Activated T-helper 2 cell treated with anti-CD3 and anti-CD28 coated beads, Interferon-gamma antibody, Interleukin-2, Interleukin-4, amounts not matched to agents 10 μg/mL and 5 μg/mL and 100 μg/mL, durations not matched to agents 14 hours and 24 hours and 36 hours (primary cell): ENCODE measurements at regions not wholly inside any gene's neighbourhood (a gene's known extent, or its start where the extent isn't known, plus 50 kb on each side); places are given as distances from the start of the nearest gene placed in this dataset.
"Not testable (repeated sequence)": the region's sequence is repeated elsewhere in the genome, so short reads cannot be mapped to it uniquely, and the experiment has no call there.

Source experiments
- DNase-seq: peaks from one replicate; pipeline ENCODE4 v3.0.0; 2021; ENCODE audit warnings: low spot score
- H3K27ac Mint-ChIP-seq: one replicate; pipeline ENCODE4 v1.8.0; 2021; ENCODE audit warnings: mixed read lengths
- H3K27me3 Mint-ChIP-seq: one replicate; pipeline ENCODE4 v1.8.0; 2021; ENCODE audit warnings: low read depth, mixed read lengths
- H3K36me3 Mint-ChIP-seq: one replicate; pipeline ENCODE4 v1.8.0; 2021; ENCODE audit warnings: low read depth, mixed read lengths
- H3K4me1 Mint-ChIP-seq: one replicate; pipeline ENCODE4 v1.8.0; 2021; ENCODE audit warnings: low read depth, mixed read lengths
- H3K4me3 Mint-ChIP-seq: one replicate; pipeline ENCODE4 v1.8.0; 2021; ENCODE audit warnings: low read depth, mild to moderate bottlenecking, moderate library complexity, mixed read lengths
- H3K9me3 Mint-ChIP-seq: one replicate; pipeline ENCODE4 v1.8.0; 2021; ENCODE audit warnings: mixed read lengths
- intact Hi-C: fragments of 100-400 bp; cut with micrococcal nuclease; formaldehyde crosslinking; loops from one replicate; pipeline ENCODE4 v1.15.1; 2023

DNA sequence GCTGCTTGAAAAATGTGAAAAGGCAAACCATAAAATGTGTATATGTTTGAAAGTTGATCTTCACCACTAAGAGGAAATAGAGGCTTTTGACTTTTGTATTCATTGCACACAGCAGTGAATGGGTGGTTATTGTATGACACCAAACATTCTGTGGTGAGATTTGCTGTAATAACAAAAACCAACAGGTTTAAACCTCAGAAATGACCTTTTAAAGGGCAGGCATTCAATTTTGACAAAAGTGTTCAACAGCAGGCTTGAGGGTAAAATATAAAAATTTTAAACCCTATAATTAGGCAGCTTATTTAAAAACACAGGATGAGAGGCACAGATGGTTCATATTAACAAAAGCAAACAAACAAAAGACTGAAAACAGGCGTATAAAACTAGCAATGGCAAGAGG lies 128.1 kb upstream of the NUDT12 start:
- Mint-ChIP-seq H3K27ac (no peak overlapping the region), H3K36me3 (no peaks in the 10 kb centered on the region), H3K9me3 (no peaks in the 10 kb centered on the region), H3K4me1 (no peaks in the 10 kb centered on the region), H3K4me3 (no peak overlapping the region), H3K27me3 (no peaks in the 10 kb centered on the region)
- intact Hi-C loops: no loop called here
- DNase-seq: no peak

- intact Hi-C loops: no loop called here
- no peaks in the 10 kb centered on the region for H3K9me3 Mint-ChIP-seq
- no peaks in the 10 kb centered on the region for H3K36me3 Mint-ChIP-seq
- H3K27me3 Mint-ChIP-seq: no peaks in the 10 kb centered on the region
- no peaks in the 10 kb centered on the region for H3K4me1 Mint-ChIP-seq
- no peak overlapping the region for H3K27ac Mint-ChIP-seq
- DNase-seq: no peak
- H3K4me3 Mint-ChIP-seq: no peak overlapping the region
Observed at GRCh38 chr5:103679873-103680272, 117.3 kb upstream of the NUDT12 start.

DNA sequence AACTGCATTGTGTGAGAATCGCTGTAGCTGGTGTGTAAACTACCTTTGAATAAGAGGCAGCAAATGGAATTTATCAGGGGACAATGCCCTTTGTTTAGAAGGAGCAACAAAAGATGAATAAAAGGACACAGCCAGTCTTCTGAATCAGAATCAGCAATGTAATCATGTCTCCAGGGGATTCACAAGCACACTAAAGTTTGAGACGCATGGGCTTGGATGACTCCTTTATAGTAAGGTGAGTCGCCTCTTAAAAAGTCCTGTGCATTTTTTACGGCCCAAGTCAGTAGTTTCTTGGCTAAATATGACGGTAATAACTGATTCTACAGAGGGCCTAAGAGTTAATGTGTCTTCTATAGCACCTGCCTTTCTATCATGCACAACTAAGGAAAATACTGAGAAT lies 113.6 kb upstream of the NUDT12 start:
- intact Hi-C loops, DNase-seq, H3K4me1 Mint-ChIP-seq, H3K36me3 Mint-ChIP-seq, H3K4me3 Mint-ChIP-seq, H3K27me3 Mint-ChIP-seq, H3K9me3 Mint-ChIP-seq, H3K27ac Mint-ChIP-seq: not testable (repeated sequence)

DNA sequence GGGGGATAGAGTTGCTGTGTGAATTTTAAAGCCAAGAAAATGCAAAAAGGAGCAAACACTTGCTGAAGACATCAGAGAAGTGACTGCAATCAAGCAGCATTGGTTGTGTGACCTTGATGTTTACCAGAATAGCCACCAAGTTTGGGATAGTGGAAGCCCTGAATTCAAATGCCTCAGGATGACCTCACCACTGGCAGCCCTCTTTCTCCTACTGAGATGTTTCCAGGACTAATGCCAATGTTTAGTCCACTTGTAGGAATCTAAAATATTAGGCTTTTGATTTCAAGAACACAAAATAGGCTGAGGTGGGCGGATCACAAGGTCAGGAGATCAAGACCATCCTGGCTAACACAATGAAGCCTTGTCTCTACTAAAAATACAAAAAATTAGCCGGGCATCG lies 112.2 kb upstream of the NUDT12 start:
- no peak overlapping the region for H3K4me3 Mint-ChIP-seq
- no peak overlapping the region for H3K27ac Mint-ChIP-seq
- no peaks in the 10 kb centered on the region for H3K4me1 Mint-ChIP-seq
- no peaks in the 10 kb centered on the region for H3K36me3 Mint-ChIP-seq
- H3K9me3 Mint-ChIP-seq: no peaks in the 10 kb centered on the region
- no peaks in the 10 kb centered on the region for H3K27me3 Mint-ChIP-seq
- no peak for DNase-seq
- intact Hi-C loops: no loop called here

- Mint-ChIP-seq H3K36me3 (no peaks in the 10 kb centered on the region), H3K27ac (no peak overlapping the region), H3K4me3 (no peak overlapping the region), H3K9me3 (no peaks in the 10 kb centered on the region), H3K4me1 (no peaks in the 10 kb centered on the region), H3K27me3 (no peaks in the 10 kb centered on the region)
- intact Hi-C loops: no loop called here
- DNase-seq: no peak
Observed at GRCh38 chr5:103674251-103674650, 111.7 kb upstream of the NUDT12 start.

- intact Hi-C loops: no loop called here
- DNase-seq: no peak
- H3K27ac Mint-ChIP-seq: no peak overlapping the region
- no peak overlapping the region for H3K4me3 Mint-ChIP-seq
- H3K36me3 Mint-ChIP-seq: no peaks in the 10 kb centered on the region
- no peaks in the 10 kb centered on the region for H3K9me3 Mint-ChIP-seq
- H3K4me1 Mint-ChIP-seq: no peaks in the 10 kb centered on the region
- no peaks in the 10 kb centered on the region for H3K27me3 Mint-ChIP-seq
Observed at GRCh38 chr5:103669615-103670014, 107.0 kb upstream of the NUDT12 start.

GRCh38 chr5:103668281-103668680 lies 105.7 kb upstream of the NUDT12 start:
- Mint-ChIP-seq H3K4me1 (no peaks in the 10 kb centered on the region), H3K36me3 (no peaks in the 10 kb centered on the region), H3K9me3 (no peaks in the 10 kb centered on the region), H3K27me3 (no peaks in the 10 kb centered on the region), H3K27ac (no peak overlapping the region), H3K4me3 (no peak overlapping the region)
- no peak for DNase-seq
- intact Hi-C loops: no loop called here

GRCh38 chr5:103667068-103667467 lies 104.5 kb upstream of the NUDT12 start:
- intact Hi-C loops: no loop called here
- Mint-ChIP-seq H3K27ac (no peak overlapping the region), H3K36me3 (no peaks in the 10 kb centered on the region), H3K4me3 (no peak overlapping the region), H3K4me1 (no peaks in the 10 kb centered on the region), H3K9me3 (no peaks in the 10 kb centered on the region), H3K27me3 (no peaks in the 10 kb centered on the region)
- no peak for DNase-seq

- DNase-seq: no peak
- Mint-ChIP-seq H3K36me3 (no peaks in the 10 kb centered on the region), H3K27ac (no peak overlapping the region), H3K27me3 (no peaks in the 10 kb centered on the region), H3K9me3 (no peaks in the 10 kb centered on the region), H3K4me3 (no peak overlapping the region), H3K4me1 (no peaks in the 10 kb centered on the region)
- intact Hi-C loops: no loop called here
Observed at GRCh38 chr5:103657301-103657700, 94.7 kb upstream of the NUDT12 start.

DNA sequence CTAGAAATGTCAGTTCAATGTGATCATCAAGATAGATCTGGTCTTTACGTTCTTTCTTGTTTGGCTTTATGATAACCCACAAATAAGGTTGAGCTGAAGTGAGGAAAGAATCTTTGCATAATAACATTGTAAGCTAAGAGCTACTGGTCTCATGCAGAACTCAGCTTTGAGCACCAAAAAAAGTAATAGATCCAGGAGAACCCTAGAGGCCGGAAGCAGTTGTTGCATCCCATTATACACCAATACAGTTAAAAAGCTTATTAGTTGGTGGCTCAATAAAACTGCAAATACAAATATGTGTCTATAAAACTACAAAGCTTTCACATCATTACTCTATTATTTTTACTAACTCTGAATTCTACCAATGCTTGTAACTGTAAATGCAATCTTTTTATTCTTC lies 85.5 kb upstream of the NUDT12 start:
- DNase-seq: no peak
- no peak overlapping the region for H3K4me3 Mint-ChIP-seq
- H3K36me3 Mint-ChIP-seq: no peaks in the 10 kb centered on the region
- H3K4me1 Mint-ChIP-seq: no peaks in the 10 kb centered on the region
- H3K27me3 Mint-ChIP-seq: no peaks in the 10 kb centered on the region
- H3K27ac Mint-ChIP-seq: no peak overlapping the region
- intact Hi-C loops: no loop called here
- H3K9me3 Mint-ChIP-seq: no peaks in the 10 kb centered on the region

GRCh38 chr5:103646698-103647614 lies 84.4 kb upstream of the NUDT12 start:
- no peak for DNase-seq
- H3K27ac Mint-ChIP-seq: no peak overlapping the region
- no peaks in the 10 kb centered on the region for H3K36me3 Mint-ChIP-seq
- no peak overlapping the region for H3K4me3 Mint-ChIP-seq
- no peaks in the 10 kb centered on the region for H3K27me3 Mint-ChIP-seq
- no peaks in the 10 kb centered on the region for H3K4me1 Mint-ChIP-seq
- H3K9me3 Mint-ChIP-seq: no peaks in the 10 kb centered on the region
- intact Hi-C loops: no loop called here

DNA sequence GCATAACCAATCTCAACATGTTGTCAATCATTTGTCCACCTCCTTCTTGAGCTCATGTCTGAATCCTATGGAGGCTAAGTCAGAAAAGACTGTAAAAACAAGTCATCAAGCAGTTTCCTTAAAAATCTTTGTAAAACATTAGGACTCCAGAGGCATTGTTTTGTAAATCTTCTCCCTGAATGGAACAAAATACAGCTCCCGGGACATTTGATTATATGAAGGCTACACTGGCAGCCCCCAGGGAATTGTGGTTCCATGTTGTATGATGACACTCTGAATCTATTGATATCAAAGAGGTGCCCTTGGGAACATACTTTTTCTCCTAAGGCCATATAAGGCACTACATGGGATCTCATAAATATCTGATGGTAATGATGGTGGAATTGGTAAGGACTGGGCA lies 83.2 kb upstream of the NUDT12 start:
- Mint-ChIP-seq H3K4me3 (no peak overlapping the region), H3K27me3 (no peaks in the 10 kb centered on the region), H3K36me3 (no peaks in the 10 kb centered on the region), H3K4me1 (no peaks in the 10 kb centered on the region), H3K27ac (no peak overlapping the region), H3K9me3 (no peaks in the 10 kb centered on the region)
- no peak for DNase-seq
- intact Hi-C loops: no loop called here

DNA sequence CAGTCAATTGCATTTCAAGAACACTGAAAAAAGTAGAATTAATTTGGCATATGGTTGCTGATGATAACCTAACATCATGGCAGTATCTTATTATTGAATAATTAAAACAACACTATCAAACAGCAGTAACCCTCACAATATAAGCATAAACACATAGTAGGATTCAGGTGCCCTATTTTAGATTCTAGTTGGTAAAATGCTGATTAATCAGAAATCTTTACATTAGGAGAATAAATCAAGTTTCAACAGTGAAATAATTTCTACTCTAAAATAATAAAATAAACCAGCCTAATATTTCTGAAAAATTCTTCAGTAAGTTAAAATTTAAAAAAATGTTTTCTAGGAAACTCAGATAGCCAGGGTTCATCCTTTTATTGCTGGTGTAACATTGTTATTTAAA lies 76.4 kb upstream of the NUDT12 start:
- H3K4me1 Mint-ChIP-seq: no peaks in the 10 kb centered on the region
- intact Hi-C loops: no loop called here
- no peaks in the 10 kb centered on the region for H3K9me3 Mint-ChIP-seq

GRCh38 chr5:103624675-103625074 lies 62.1 kb upstream of the NUDT12 start:
- no peaks in the 10 kb centered on the region for H3K4me1 Mint-ChIP-seq
- no peak for DNase-seq
- no peaks in the 10 kb centered on the region for H3K9me3 Mint-ChIP-seq
- H3K27me3 Mint-ChIP-seq: no peaks in the 10 kb centered on the region
- intact Hi-C loops: no loop called here
- no peak overlapping the region for H3K4me3 Mint-ChIP-seq
- H3K36me3 Mint-ChIP-seq: no peaks in the 10 kb centered on the region
- no peak overlapping the region for H3K27ac Mint-ChIP-seq

More for the DNA sequence above, 76.4 kb upstream of the NUDT12 start:
- no peaks in the 10 kb centered on the region for H3K27me3 Mint-ChIP-seq
- DNase-seq: no peak
- no peak overlapping the region for H3K4me3 Mint-ChIP-seq
- no peaks in the 10 kb centered on the region for H3K36me3 Mint-ChIP-seq
- no peak overlapping the region for H3K27ac Mint-ChIP-seq
